ENCODE measurements at regions not wholly inside any gene's neighbourhood (a gene's known extent, or its start where the extent isn't known, plus 50 kb on each side); places are given as distances from the start of the nearest gene placed in this dataset.

GRCh38 chr1:184843732-184844495, 89.3 kb upstream of the EDEM3 start:
- TF ChIP-seq CTCF (IDR thresholded peaks at IDR 0.05) (no peak), POLR2A (IDR thresholded peaks at IDR 0.05) (no peak)
